ENCODE measurements at regions not wholly inside any gene's neighbourhood (a gene's known extent, or its start where the extent isn't known, plus 50 kb on each side); places are given as distances from the start of the nearest gene placed in this dataset.
A peak's percentile ranks its signal among the peaks of the same experiment; 100 is the strongest.

DNA sequence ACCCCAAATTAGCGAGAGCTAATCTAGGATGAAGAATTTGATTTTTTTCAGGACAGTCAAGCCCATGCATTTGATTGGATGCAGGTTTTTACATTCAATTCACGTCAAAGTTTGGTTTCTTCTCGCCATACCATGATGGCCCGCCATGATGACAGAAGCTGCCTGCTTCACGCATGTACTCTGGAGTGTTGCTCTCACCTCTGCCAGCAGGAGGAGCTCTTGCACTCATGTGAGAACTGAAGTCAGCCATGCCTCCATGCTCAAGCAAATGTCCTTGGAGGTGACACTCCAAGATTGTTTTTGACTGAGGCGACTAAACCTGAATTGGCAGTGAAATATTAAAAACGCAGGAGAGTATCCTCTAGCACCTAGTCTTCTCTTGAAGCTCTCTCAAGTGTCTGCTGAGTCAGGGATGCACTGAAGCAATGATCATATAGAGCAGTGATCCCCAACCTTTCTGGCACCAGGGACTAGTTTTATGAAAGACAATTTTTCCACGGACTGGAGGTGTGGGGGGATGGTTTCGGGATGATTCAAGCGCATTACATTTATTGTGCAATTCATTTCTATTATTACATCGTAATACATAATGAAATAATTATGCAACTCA, 120.9 kb downstream of the SAMMSON start:
- no peak for TF ChIP-seq ZFX (IDR thresholded peaks at IDR 0.05; ENCODE audit: borderline replicate concordance)
- TF ChIP-seq, protein P1, sequence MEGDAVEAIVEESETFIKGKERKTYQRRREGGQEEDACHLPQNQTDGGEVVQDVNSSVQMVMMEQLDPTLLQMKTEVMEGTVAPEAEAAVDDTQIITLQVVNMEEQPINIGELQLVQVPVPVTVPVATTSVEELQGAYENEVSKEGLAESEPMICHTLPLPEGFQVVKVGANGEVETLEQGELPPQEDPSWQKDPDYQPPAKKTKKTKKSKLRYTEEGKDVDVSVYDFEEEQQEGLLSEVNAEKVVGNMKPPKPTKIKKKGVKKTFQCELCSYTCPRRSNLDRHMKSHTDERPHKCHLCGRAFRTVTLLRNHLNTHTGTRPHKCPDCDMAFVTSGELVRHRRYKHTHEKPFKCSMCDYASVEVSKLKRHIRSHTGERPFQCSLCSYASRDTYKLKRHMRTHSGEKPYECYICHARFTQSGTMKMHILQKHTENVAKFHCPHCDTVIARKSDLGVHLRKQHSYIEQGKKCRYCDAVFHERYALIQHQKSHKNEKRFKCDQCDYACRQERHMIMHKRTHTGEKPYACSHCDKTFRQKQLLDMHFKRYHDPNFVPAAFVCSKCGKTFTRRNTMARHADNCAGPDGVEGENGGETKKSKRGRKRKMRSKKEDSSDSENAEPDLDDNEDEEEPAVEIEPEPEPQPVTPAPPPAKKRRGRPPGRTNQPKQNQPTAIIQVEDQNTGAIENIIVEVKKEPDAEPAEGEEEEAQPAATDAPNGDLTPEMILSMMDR (IDR thresholded peaks at IDR 0.05), result peak; percentile 92
- no peak overlapping the region for H3K27ac ChIP-seq

DNA sequence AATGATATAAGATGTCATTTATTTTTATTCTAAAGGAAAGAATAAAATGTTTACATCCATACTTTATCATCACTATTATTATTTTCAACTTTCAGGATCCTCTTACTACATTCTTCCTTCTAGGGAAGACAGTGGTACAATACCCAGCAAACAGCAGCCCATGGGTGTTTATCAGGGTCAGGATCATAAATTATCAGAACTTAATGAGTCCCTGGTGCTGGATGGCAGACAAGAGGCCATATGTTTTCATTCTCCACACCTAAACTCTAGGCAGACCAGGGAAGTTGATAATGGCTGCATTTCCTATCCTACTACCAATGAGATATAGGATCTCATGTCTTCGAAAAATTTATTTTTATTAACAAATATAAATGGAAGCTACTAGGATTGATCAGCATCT, 127.7 kb downstream of the SAMMSON start:
- no peak overlapping the region for H3K27ac ChIP-seq
- TF ChIP-seq, protein P1 (IDR thresholded peaks at IDR 0.05), result no peak
- TF ChIP-seq ZFX (IDR thresholded peaks at IDR 0.05; ENCODE audit: borderline replicate concordance), result no peak

DNA sequence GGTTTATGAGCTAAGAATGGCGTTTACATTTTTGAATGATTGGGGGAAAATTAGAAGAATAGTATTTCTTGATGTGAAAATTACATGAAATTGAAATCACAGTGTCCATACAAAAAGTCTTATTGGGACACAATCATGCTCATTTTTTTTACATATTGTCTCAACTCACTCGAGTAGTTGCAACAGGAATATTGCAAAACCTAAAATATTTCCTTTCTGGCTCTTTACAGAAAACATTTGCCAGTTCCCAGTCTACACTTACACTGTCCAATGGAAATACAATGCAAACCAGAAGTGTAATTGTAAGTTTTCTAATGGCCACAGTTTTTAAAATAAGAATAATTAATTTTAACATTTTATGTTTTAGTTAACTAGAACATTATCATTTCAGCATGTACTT, 137.8 kb downstream of the SAMMSON start:
- TF ChIP-seq, protein P1 (IDR thresholded peaks at IDR 0.05), result no peak
- no peak for TF ChIP-seq ZFX (IDR thresholded peaks at IDR 0.05; ENCODE audit: borderline replicate concordance)

DNA sequence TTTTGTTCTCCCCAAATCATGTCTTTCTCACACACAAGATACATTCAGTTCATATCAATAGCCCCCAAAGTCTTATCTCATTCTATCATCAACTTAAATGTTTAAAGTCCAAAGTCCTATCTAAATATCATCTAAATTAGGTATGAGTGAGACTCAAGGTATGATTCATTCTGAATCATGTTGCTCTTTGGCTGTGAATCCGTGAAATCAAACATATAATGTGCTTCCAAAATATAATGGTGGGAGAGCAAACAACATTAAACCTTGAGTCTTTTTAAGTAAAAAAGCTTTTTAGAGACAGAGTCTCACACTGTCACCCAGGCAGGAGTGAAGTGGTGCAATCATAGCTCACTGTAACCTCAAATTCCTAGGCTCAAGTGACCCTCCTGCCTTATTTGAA, 139.1 kb downstream of the SAMMSON start:
- no peak for TF ChIP-seq ZFX (IDR thresholded peaks at IDR 0.05; ENCODE audit: borderline replicate concordance)

More for the DNA sequence above, 137.8 kb downstream of the SAMMSON start:
- H3K27ac ChIP-seq, result no peak overlapping the region

More for the DNA sequence above, 139.1 kb downstream of the SAMMSON start:
- H3K27ac ChIP-seq, result no peak overlapping the region
